Panc1 (cell line): ENCODE measurements at regions not wholly inside any gene's neighbourhood (a gene's known extent, or its start where the extent isn't known, plus 50 kb on each side); places are given as distances from the start of the nearest gene placed in this dataset.

Source experiments
- ATAC-seq: fragments of 200-7000 bp; cut with Tn5 transposase; 2 replicates; pipeline ENCODE4 v1.9.1; 2020; ENCODE audit warnings: mild to moderate bottlenecking, moderate library complexity
- BruUV-seq: library from RNA; stranded (reverse); fragments of 400-500 nt; replicated peaks from 2 replicates; lab custom pipeline; 2021; lab: Mats Ljungman, UMichigan
- CTCF ChIA-PET: fragments of 300-600 bp; sonication (Branson Sonifier 250); formaldehyde crosslinking; loops from one replicate; lab custom pipeline; 2022; ENCODE audit warnings: antibody characterized with exemption; lab: Charles Lee
- POLR2A ChIA-PET: fragments of 300-600 bp; sonication (Branson Sonifier 250); formaldehyde crosslinking; loops from one replicate; lab custom pipeline; 2022; ENCODE audit warnings: antibody characterized with exemption; lab: Charles Lee
- DNase-seq: peaks from one replicate; pipeline ENCODE4 v3.0.0-alpha.2; 2010; ENCODE audit warnings: low read depth, low spot score
- H3K27ac ChIP-seq: 2 replicates; pipeline ENCODE4 v1.5.1; 2011; ENCODE audit warnings: mild to moderate bottlenecking, low read length, inconsistent platforms
- H3K27me3 ChIP-seq: fragments of 200-500 bp; sonication (Bioruptor generic); 2 replicates; pipeline ENCODE4 v1.6.0; 2014; ENCODE audit warnings: low read length, inconsistent platforms; ENCODE audit not compliant: control insufficient read depth, insufficient read depth
- H3K36me3 ChIP-seq: fragments of 200-500 bp; sonication (Bioruptor generic); 2 replicates; pipeline ENCODE4 v1.5.1; 2014; ENCODE audit warnings: inconsistent platforms, mild to moderate bottlenecking, low read length, moderate library complexity; ENCODE audit not compliant: control insufficient read depth, insufficient read depth
- H3K4me1 ChIP-seq: 2 replicates; pipeline ENCODE4 v1.5.1; 2011; ENCODE audit warnings: inconsistent platforms, mild to moderate bottlenecking, low read length, moderate library complexity; ENCODE audit not compliant: control insufficient read depth, insufficient read depth
- H3K4me3 ChIP-seq, 2 experiments: 2 replicates each; pipeline ENCODE4 v1.5.1; 2011 to 2012; ENCODE audit warnings: low read depth in 2 of 2, low read length in 2 of 2, mild to moderate bottlenecking in 2 of 2, inconsistent platforms in 1 of 2, moderate library complexity in 1 of 2
- H3K9me3 ChIP-seq: fragments of 200-500 bp; sonication (Bioruptor generic); 2 replicates; pipeline ENCODE4 v1.5.1; 2014; ENCODE audit warnings: low read depth, mild to moderate bottlenecking, inconsistent platforms, low read length, moderate library complexity; ENCODE audit not compliant: control insufficient read depth, insufficient read depth
- CTCF ChIP-seq: fragments of 450-650 bp; IDR thresholded peaks from 2 replicates; pipeline ENCODE4 v1.5.1; 2017; ENCODE audit warnings: mild to moderate bottlenecking
- POLR2AphosphoS5 ChIP-seq: IDR thresholded peaks from 2 replicates; pipeline ENCODE4 v1.6.1; 2012; ENCODE audit warnings: mild to moderate bottlenecking, low read depth, low read length, moderate library complexity
- REST ChIP-seq, 2 experiments: IDR thresholded peaks; 2 replicates each; pipeline ENCODE4 v1.6.1; 2011 to 2012; ENCODE audit warnings: low read depth in 2 of 2, control low read depth in 1 of 2, low read length in 1 of 2, mild to moderate bottlenecking in 1 of 2, moderate library complexity in 1 of 2; ENCODE audit not compliant: insufficient read depth in 1 of 2
- SIN3A ChIP-seq: IDR thresholded peaks from 2 replicates; pipeline ENCODE4 v1.6.1; 2012; ENCODE audit warnings: low read depth, mild to moderate bottlenecking, low read length, moderate library complexity, borderline replicate concordance; ENCODE audit not compliant: insufficient read depth
- TCF7L2 ChIP-seq: IDR thresholded peaks from 2 replicates; pipeline ENCODE4 v1.6.1; 2011; ENCODE audit warnings: mild to moderate bottlenecking, low read depth, low read length, inconsistent platforms
- in situ Hi-C: cut with HindIII; loops from 2 replicates; pipeline ENCODE4 v1.10.0; 2016; ENCODE audit warnings: low sequenced_read_pairs, low pct_unique_long_range_greater_than_20kb
- intact Hi-C: fragments of 100-400 bp; cut with micrococcal nuclease; formaldehyde crosslinking; loops from one replicate; pipeline ENCODE4 v1.10.0; 2022; ENCODE audit not compliant: unreplicated experiment

GRCh38 chr14:62117751-62118105 lies 355.5 kb downstream of the SNAPC1 start:
- DNase-seq (no peak), ATAC-seq (no peak)
- no TSS peak for BruUV-seq
- Histone ChIP-seq H3K27me3 (peaks cover 3% of the 10 kb centered on the region), H3K4me1 (no peaks in the 10 kb centered on the region), H3K36me3 (no peaks in the 10 kb centered on the region), H3K9me3 (no peaks in the 10 kb centered on the region), H3K27ac (no peak overlapping the region), H3K4me3 (peak overlapping the region in 1 of 2 experiments; percentile 15; a peak in 1 of 4 replicates)
- POLR2A ChIA-PET, result no interaction called here
- TF ChIP-seq CTCF (no peak), SIN3A (no peak), POLR2AphosphoS5 (no peak), REST (IDR thresholded peaks at IDR 0.05; ENCODE audit: insufficient read depth in 1 of 2, low read depth in 2 of 2, low read length in 1 of 2) (no peak), TCF7L2 (no peak)
- intact Hi-C loops (no loop called here), in situ Hi-C loops (no loop called here)
- CTCF ChIA-PET, result no interaction called here

- intact Hi-C loops, result no loop called here
- ATAC-seq, result no peak
- no peak for DNase-seq
- no peaks in the 10 kb centered on the region for H3K36me3 ChIP-seq
- H3K4me1 ChIP-seq, result no peaks in the 10 kb centered on the region
- peaks cover 3% of the 10 kb centered on the region for H3K27me3 ChIP-seq
- in situ Hi-C loops, result no loop called here
- no peaks in the 10 kb centered on the region for H3K9me3 ChIP-seq
- ChIA-PET POLR2A (no interaction called here), CTCF (no interaction called here)
- BruUV-seq, result no TSS peak
- no peak overlapping the region for H3K27ac ChIP-seq
- no peak for TF ChIP-seq TCF7L2
- no peak for TF ChIP-seq REST (IDR thresholded peaks at IDR 0.05; ENCODE audit: insufficient read depth in 1 of 2, low read depth in 2 of 2, low read length in 1 of 2)
- TF ChIP-seq POLR2AphosphoS5, result no peak
- TF ChIP-seq CTCF, result no peak
- TF ChIP-seq SIN3A, result no peak
- H3K4me3 ChIP-seq, result no peak overlapping the region
Measured at GRCh38 chr14:62118461-62118860, 356.2 kb downstream of the SNAPC1 start.
